C4-2B (cell line): ENCODE measurements at regions not wholly inside any gene's neighbourhood (a gene's known extent, or its start where the extent isn't known, plus 50 kb on each side); places are given as distances from the start of the nearest gene placed in this dataset.

ENCODE experiments used
- ZFX ChIP-seq: fragments of 450-650 bp; IDR thresholded peaks from 2 replicates; pipeline ENCODE4 v1.6.1; 2017
- TF ChIP-seq, protein P1 (sequence below): fragments of 450-650 bp; conservative IDR thresholded peaks from 2 replicates; pipeline ENCODE4 v1.5.1; 2017; ENCODE audit warnings: mild to moderate bottlenecking

DNA sequence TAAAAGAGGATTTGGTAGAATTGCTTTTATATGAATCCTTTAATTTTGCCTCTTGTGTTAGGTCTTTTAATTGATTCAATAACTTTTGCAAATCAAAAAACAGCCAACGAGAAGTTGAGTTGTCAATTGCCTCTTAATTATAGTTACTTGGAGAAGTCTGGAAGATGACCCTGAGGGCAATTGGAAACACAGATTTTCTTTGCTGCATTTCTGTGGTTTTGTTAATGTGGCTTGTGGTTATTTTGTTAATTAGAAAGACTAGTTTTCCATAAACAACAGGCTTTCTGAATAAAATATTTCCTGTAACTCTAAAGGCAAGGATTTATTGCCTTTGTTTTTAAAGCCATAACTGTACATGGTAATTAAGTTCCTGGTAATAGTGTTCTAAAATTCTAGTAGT is 513.0 kb downstream of the EPHA7 start:
- TF ChIP-seq, protein P1, sequence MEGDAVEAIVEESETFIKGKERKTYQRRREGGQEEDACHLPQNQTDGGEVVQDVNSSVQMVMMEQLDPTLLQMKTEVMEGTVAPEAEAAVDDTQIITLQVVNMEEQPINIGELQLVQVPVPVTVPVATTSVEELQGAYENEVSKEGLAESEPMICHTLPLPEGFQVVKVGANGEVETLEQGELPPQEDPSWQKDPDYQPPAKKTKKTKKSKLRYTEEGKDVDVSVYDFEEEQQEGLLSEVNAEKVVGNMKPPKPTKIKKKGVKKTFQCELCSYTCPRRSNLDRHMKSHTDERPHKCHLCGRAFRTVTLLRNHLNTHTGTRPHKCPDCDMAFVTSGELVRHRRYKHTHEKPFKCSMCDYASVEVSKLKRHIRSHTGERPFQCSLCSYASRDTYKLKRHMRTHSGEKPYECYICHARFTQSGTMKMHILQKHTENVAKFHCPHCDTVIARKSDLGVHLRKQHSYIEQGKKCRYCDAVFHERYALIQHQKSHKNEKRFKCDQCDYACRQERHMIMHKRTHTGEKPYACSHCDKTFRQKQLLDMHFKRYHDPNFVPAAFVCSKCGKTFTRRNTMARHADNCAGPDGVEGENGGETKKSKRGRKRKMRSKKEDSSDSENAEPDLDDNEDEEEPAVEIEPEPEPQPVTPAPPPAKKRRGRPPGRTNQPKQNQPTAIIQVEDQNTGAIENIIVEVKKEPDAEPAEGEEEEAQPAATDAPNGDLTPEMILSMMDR = no peak
- TF ChIP-seq ZFX = no peak
